Lung (tissue), 11 donors: ENCODE measurements at regions not wholly inside any gene's neighbourhood (a gene's known extent, or its start where the extent isn't known, plus 50 kb on each side); places are given as distances from the start of the nearest gene placed in this dataset.

Experiments
- ATAC-seq: fragments of 200-7000 bp; cut with Tn5 transposase; one replicate; pipeline ENCODE4 v1.9.1; 2020; ENCODE audit warnings: moderate number of reproducible peaks; ENCODE audit not compliant: insufficient read depth, low FRiP score
- DNase-seq, 3 donors: peaks; one replicate each; pipeline ENCODE4 v3.0.0-alpha.2; 2013 to 2017
- H3K27ac ChIP-seq, 2 donors: one replicate each; pipeline ENCODE4 v1.5.1; 2013; ENCODE audit warnings: mild to moderate bottlenecking in 2 of 2, moderate library complexity in 2 of 2, control low read depth in 1 of 2, inconsistent platforms in 1 of 2, low read depth in 1 of 2, low read length in 1 of 2
- H3K27me3 ChIP-seq, 3 donors: one replicate each; pipeline ENCODE4 v1.5.1; 2013; ENCODE audit warnings: low read length in 2 of 3; ENCODE audit not compliant: control insufficient read depth in 3 of 3, insufficient read depth in 3 of 3
- H3K36me3 ChIP-seq, 4 donors: one replicate each; pipeline ENCODE4 v1.5.1; 2013; ENCODE audit warnings: low read length in 4 of 4, mild to moderate bottlenecking in 1 of 4, moderate library complexity in 1 of 4; ENCODE audit not compliant: control insufficient read depth in 4 of 4, insufficient read depth in 4 of 4
- H3K4me1 ChIP-seq, 5 donors: one replicate each; pipeline ENCODE4 v1.5.1; 2013; ENCODE audit warnings: low read length in 5 of 5, mild to moderate bottlenecking in 2 of 5, moderate library complexity in 1 of 5; ENCODE audit not compliant: control insufficient read depth in 5 of 5, insufficient read depth in 5 of 5
- H3K4me3 ChIP-seq: one replicate; pipeline ENCODE4 v1.5.1; 2013; ENCODE audit warnings: mild to moderate bottlenecking, control low read depth, moderate library complexity
- H3K9ac ChIP-seq, 2 donors: one replicate each; pipeline ENCODE4 v1.5.1; 2013; ENCODE audit warnings: low read length in 2 of 2, control low read depth in 1 of 2; ENCODE audit not compliant: insufficient read depth in 1 of 2
- H3K9me3 ChIP-seq, 4 donors: one replicate each; pipeline ENCODE4 v1.5.1; 2013; ENCODE audit warnings: low read length in 3 of 4, mild to moderate bottlenecking in 1 of 4, moderate library complexity in 1 of 4; ENCODE audit not compliant: control insufficient read depth in 4 of 4, insufficient read depth in 3 of 4
- WGBS, 2 donors: extraction: QIAGEN DNeasy Blood & Tissue Kit; methylation state at CpG; one replicate each; pipeline ENCODE4 v1.1.7; 2013; 5-methylcytosine and 5-hydroxymethylcytosine counted together
- TF ChIP-seq, protein P1 (sequence below): IDR thresholded peaks from 2 replicates; pipeline ENCODE4 v1.5.1; 2012; ENCODE audit warnings: mild to moderate bottlenecking; ENCODE audit errors: control extremely low read depth, extremely low read depth
- donor health status: control.
- donor health status: control.
- donor health status: Bipolar disorder and iron deficiency.
- donor health status: healthy.
- donor health status: DM: yes; HTN: yes; CAD: no.

DNA sequence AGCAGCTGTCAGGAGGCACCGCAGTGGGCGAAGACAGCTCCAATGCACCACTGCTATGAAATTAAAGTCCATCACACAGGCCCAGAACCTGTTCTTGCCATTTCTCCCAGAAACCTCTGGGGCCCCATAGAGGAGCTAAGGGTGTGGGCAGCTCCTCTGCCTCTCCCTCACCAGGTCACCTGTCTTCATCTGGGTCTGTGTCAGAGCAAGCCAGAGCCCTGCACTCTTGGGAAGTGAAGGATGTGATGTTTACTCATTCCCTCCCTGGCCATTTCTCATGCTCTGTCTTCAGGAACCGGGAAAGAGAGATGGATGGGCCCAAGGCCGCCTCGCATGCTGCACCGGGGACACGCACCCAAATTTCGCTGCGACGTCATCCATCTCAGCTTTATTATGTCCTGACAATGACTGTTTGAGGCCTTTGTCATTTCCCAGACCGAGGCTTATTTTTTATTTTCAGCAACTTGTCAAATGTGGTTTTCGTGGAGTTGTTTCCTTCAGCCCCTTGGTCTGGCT is 216.1 kb downstream of the NPHP4 start:
- Histone ChIP-seq H3K27me3 (peaks cover 0 to 3% (median 0%) of the 10 kb centered on the region in 3 donors), H3K4me1 (no peaks in the 10 kb centered on the region), H3K36me3 (no peaks in the 10 kb centered on the region), H3K9ac (no peak overlapping the region), H3K9me3 (peaks cover 0 to 4% (median 0%) of the 10 kb centered on the region in 4 donors), H3K27ac (no peak overlapping the region), H3K4me3 (no peak overlapping the region)
- TF ChIP-seq, protein P1, sequence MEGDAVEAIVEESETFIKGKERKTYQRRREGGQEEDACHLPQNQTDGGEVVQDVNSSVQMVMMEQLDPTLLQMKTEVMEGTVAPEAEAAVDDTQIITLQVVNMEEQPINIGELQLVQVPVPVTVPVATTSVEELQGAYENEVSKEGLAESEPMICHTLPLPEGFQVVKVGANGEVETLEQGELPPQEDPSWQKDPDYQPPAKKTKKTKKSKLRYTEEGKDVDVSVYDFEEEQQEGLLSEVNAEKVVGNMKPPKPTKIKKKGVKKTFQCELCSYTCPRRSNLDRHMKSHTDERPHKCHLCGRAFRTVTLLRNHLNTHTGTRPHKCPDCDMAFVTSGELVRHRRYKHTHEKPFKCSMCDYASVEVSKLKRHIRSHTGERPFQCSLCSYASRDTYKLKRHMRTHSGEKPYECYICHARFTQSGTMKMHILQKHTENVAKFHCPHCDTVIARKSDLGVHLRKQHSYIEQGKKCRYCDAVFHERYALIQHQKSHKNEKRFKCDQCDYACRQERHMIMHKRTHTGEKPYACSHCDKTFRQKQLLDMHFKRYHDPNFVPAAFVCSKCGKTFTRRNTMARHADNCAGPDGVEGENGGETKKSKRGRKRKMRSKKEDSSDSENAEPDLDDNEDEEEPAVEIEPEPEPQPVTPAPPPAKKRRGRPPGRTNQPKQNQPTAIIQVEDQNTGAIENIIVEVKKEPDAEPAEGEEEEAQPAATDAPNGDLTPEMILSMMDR, result no peak
- no peak for ATAC-seq
- DNase-seq, result no peak
- WGBS, 2 donors, result 78 to 80% methylated on average over 12 of the region's 12 CpGs

DNA sequence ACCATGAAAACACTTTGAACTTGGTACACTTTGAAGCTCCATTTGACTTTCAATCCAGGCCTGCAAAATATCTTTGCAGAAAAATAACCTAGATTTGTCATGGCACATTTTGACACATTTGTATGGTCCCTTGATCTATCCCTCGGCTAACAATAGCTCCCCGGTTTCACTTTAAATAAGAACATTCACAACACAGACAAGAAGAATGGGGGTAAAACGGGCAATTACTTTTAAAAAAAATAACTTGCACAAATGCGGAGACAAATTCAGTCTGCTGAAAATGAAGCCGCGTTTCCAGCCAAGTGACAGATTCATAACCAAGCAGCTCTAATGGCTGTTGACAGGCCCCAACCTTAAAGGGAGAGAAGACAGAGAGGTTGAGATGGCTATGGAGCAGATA is 218.2 kb downstream of the NPHP4 start:
- Histone ChIP-seq H3K4me1 (peaks cover 0 to 5% (median 0%) of the 10 kb centered on the region in 5 donors), H3K27me3 (peaks cover 0 to 7% (median 0%) of the 10 kb centered on the region in 3 donors), H3K36me3 (no peaks in the 10 kb centered on the region), H3K4me3 (no peak overlapping the region), H3K27ac (no peak overlapping the region), H3K9ac (no peak overlapping the region), H3K9me3 (peaks cover 0 to 4% (median 0%) of the 10 kb centered on the region in 4 donors)
- no peak for ATAC-seq
- no peak for DNase-seq
- 84 to 92% methylated on average over 6 of the region's 6 CpGs for WGBS, 2 donors
- TF ChIP-seq, protein P1, result no peak

DNA sequence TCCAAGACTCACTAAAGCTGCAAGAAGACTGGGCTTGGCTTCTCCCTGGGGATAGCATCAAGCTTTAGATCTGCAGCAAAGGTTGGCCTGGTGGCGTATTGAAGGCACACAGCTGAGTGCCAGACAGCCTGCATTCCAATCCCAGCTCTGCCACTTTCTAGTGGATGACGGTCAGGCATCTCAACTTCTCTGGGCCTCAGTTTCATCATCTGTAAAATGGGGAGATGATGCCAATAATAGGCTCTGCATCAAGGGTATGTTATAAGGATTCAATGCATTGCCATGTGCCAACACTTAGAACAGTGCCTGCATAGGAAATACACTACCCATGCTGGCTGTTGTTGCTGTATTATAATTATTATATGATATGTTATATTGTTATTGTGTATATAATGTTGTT is 220.4 kb downstream of the NPHP4 start:
- DNase-seq (no peak), ATAC-seq (no peak)
- no peaks in the 10 kb centered on the region for H3K36me3 ChIP-seq
- H3K4me3 ChIP-seq, result no peak overlapping the region
- TF ChIP-seq, protein P1, result no peak
- H3K27me3 ChIP-seq, result peaks cover 0 to 7% (median 4%) of the 10 kb centered on the region in 3 donors
- no peak overlapping the region for H3K9ac ChIP-seq
- WGBS, 2 donors, result 80 to 93% methylated on average over 2 of the region's 2 CpGs
- no peak overlapping the region for H3K27ac ChIP-seq
- no peaks in the 10 kb centered on the region for H3K9me3 ChIP-seq
- H3K4me1 ChIP-seq, result peaks cover 0 to 5% (median 0%) of the 10 kb centered on the region in 5 donors
